Breast epithelium (tissue), 3 donors: ENCODE measurements at regions not wholly inside any gene's neighbourhood (a gene's known extent, or its start where the extent isn't known, plus 50 kb on each side); places are given as distances from the start of the nearest gene placed in this dataset.

Experiments used
- CTCF ChIP-seq, 3 donors: fragments of 450-650 bp; IDR thresholded peaks; one replicate each; pipeline ENCODE4 v1.5.1; 2016 to 2017; ENCODE audit warnings: antibody characterized with exemption in 3 of 3, mild to moderate bottlenecking in 3 of 3, moderate library complexity in 3 of 3
- POLR2AphosphoS5 ChIP-seq, 3 donors: sonication (generic); formaldehyde crosslinking; IDR thresholded peaks; one replicate each; pipeline ENCODE4 v1.6.1; 2017; ENCODE audit warnings: antibody characterized with exemption in 3 of 3

- TF ChIP-seq CTCF (IDR thresholded peaks at IDR 0.05) (no peak), POLR2AphosphoS5 (IDR thresholded peaks at IDR 0.05) (no peak)
Measured at GRCh38 chr4:140315019-140315418, 58.4 kb upstream of the SCOC start.
